NCI-H146 (cell line): ENCODE measurements at regions not wholly inside any gene's neighbourhood (a gene's known extent, or its start where the extent isn't known, plus 50 kb on each side); places are given as distances from the start of the nearest gene placed in this dataset.
"Not testable (repeated sequence)": the region's sequence is repeated elsewhere in the genome, so short reads cannot be mapped to it uniquely, and the experiment has no call there.

Experiments used
- DNase-seq: peaks from one replicate; lab custom pipeline; 2025; lab: John Stamatoyannopoulos, UW

DNA sequence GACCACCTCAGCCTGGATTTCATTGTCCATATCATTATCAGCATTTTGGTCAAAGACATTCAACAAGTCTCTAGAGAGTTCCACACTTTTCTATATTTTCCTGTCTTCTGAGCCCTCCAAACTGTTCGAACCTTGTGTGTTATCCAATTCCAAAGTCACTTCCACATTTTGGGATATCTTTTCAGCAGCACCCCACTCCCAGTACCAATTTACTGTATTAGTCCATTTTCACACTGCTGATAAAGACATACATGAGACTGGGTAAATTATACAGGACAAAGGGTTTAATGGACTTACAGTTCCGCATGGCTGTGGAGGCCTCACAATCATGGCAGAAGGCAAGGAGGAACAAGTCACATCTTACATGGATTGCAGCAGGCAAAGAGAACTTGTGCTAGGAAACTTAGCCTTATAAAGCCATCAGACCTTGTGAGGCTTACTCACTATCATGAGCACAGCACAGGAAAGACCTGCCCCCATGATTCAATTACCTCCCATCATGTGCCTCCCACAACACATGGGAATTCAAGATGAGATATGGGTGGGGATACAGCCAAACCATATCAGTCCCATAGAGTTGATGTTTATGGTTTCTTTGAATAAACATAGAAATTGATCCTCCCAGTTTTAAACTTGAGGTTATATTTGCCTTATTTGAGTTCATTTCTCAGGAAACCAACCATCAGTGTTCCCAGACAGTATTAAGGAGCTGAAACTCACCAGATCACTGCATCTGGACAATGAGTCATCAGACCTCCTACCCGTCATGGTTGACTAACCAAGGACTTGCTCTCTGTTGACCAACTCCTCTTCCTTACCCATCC lies 322.7 kb upstream of the DUSP10 start:
- no peak for DNase-seq

GRCh38 chr1:222062640-222063039 lies 320.8 kb upstream of the DUSP10 start:
- DNase-seq = no peak

- DNase-seq = no peak
Measured at GRCh38 chr1:222061711-222062359, 319.9 kb upstream of the DUSP10 start.

DNA sequence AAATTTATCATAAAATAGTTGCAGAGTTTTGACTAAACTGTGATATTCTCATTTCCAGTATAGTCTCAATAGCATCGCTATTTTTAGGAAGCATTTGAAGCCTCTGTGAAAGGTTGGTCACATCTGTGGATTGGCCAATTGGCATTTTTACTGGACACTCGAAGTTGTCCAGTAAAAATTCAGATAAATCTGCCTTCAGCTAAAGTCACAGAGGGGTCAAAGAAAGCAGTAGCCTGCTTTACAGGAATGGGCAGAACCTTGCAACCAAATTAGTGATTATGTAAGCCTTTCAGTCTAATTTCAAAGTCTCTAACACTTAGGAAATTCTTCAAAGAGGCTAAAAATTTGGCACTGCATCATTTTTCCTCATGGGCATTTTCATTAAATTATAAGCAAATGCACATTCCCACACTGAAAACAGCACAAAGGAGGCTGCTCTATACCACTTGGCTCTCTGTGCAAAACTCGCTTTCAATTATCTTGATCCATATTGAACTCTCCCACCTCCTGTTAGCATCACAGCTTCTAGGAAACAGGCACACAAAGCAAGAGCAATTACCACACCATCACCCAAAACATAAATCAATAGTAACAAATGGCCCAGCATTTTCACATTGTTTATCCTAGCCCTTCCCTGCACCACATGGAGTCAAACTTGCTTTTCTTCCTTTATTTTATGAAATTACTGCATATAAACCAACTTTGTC lies 318.5 kb upstream of the DUSP10 start:
- peak; percentile 5 for DNase-seq

GRCh38 chr1:222058249-222058648 lies 316.4 kb upstream of the DUSP10 start:
- DNase-seq = no peak

GRCh38 chr1:222057162-222057561 lies 315.3 kb upstream of the DUSP10 start:
- no peak for DNase-seq

DNA sequence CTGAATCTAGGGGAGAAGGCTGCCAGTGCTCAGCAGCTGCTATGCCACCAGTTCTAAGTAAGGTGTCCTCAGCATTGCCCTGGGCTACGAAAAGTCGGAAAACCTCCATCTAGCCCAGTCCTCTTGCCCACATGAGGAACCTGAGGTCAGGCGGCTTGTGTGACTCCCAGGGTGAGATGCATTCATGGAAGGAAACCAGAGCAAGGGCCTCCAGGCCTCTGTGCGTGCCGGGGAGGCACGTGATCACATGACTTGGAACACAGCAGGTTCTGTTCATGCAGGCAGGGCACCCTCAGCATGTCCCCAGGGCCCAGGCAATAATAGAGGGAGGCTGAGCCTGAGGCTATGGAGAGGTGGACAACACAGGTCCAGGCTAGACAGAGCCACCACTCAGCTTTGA lies 312.5 kb upstream of the DUSP10 start:
- DNase-seq = no peak

GRCh38 chr1:222053790-222054294 lies 312.0 kb upstream of the DUSP10 start:
- no peak for DNase-seq

- DNase-seq = not testable (repeated sequence)
Measured at GRCh38 chr1:222051311-222051710, 309.4 kb upstream of the DUSP10 start.

DNA sequence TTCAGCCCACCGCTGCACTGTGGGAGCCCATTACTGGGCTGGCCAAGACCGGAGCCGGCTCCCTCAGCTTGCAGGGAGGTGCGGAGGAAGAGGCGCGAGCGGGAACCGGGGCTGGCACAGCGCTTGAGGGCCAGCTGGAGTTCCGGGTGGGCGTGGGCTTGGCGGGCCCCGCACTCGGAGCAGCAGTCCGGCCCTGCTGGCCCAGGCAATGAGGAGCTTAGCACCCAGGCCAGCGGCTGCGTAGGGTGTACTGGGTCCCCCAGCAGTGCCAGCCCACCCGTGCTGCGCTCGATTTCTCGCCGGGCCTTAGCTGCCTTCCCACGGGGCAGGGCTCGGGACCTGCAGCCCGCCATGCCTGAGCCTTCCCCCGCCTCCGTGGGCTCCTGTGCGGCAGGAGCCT lies 307.8 kb upstream of the DUSP10 start:
- not testable (repeated sequence) for DNase-seq

DNA sequence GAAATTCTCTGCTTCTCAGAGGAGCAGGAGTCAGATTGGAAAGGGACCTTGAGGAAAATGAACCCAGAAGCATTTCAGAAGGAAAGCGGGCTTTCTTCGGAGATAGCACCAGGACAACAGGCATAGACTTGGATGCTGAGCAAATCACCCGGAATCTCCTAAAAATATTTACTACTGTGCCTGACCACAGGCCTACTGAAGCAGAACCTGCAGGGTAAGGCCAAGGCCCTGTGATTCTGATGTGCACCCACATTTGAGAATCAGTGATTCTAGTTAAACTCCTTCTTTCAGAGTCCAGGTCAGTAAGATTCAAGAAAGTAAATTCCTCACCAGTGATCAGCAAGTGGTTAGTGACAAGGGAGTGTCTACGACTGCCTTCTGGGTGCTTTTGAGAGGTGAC lies 307.3 kb upstream of the DUSP10 start:
- no peak for DNase-seq

GRCh38 chr1:222048094-222048595 lies 306.3 kb upstream of the DUSP10 start:
- no peak for DNase-seq

DNA sequence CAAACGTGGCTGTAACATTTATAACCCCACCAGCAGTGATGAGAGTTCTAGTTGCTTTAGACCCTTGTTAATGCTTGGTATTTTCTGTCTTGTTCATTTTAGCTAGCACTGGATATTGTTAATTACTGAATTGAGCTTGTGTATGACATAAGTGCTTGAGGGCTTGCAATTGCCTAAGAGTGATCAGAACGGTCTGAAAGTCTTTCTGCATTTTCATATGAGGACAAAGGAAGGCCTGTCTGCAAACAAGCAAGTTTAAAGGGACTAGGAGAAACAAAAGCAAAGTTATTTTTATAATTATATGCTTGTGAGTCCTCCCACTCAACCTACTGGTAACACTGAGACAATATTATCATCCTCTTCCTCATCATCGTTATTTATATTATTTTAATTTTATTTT lies 305.5 kb upstream of the DUSP10 start:
- no peak for DNase-seq

DNA sequence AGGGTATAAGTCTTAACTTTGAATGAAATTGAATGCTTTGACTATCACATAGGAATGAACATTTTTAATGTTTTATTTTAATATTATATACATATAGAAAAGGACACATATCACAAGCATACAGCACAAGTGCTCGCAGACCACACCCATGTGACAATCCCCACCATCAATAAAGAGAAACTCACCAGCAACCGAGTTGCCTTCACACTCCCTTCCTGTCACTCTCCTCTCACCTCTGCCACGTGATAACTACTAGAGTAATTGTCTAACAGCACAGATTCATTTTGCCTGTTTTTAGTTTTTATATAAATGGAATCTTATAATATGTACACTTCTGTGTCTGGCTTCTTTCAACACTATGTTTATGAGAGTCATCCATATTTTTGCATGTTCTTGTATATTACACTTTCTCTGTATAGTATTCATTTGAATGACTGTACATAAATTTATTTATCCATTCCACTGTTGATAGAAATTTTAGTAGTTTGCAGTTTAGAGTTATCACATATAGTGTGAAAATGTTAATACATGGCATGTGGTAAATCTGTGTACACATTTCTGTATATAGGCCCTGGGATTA lies 304.9 kb upstream of the DUSP10 start:
- DNase-seq = no peak

GRCh38 chr1:222045786-222046185 lies 303.9 kb upstream of the DUSP10 start:
- DNase-seq = no peak

- DNase-seq = no peak
Measured at GRCh38 chr1:222045236-222045635, 303.3 kb upstream of the DUSP10 start.

DNA sequence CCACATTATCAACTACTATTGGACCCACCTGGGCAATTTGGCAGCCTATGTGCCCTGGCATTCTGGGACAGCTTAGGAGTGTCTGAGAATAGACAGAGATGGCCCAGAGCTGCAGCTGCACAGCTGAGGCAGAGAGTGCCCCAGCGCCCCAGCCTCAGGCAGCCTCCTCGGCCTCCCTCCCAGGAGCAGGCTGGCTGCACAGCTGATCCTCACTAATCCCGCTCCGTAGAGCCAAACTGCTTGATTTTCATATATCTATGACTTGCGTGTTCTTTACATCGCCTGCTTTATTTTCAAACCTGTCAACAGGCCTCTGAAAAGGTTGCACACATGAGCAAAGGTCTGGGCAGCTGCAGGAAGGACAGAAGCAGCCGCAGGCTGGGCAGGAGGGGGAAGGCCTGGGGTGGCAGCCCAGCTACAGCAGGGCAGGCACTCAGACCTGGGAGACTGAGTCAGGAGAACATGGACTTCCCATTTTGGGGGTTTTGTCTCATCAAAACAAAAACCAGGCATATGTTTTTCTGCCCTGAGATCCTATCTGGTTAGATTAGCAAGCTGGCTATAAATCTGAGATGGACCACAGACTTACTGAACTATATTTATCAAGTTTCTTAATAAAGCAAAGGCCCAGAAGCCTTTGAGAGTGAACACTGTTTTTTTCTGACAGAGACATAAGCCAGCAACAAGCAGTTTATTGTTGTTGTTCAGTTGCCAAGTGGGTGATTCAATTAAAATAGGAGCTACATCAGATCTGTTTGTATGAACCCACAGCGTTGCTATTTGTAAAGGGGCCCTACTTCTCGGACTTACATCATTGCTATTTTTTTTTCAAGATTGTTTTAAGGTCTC lies 301.8 kb upstream of the DUSP10 start:
- DNase-seq = no peak

DNA sequence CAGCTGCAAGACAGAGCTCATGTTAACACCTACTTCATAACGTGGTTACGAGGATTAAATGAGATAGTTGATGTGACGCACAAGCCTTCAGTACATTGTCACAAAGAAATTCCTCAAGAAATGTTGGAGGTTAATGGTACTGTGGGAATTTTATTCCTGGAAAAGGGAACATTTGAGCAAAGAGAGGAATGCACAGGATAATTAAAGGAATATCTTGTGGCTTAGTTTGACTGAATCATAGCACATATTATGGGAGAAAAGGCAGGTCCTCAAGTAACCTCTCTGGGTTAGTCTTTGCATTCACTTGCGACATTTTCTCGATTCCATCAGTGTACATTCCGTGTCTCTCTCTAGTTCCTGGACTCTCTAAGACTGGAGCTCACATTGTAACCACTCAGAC lies 300.2 kb upstream of the DUSP10 start:
- no peak for DNase-seq

GRCh38 chr1:222040955-222041354 lies 299.1 kb upstream of the DUSP10 start:
- no peak for DNase-seq

GRCh38 chr1:222040121-222040805 lies 298.4 kb upstream of the DUSP10 start:
- no peak for DNase-seq

GRCh38 chr1:222038971-222039370 lies 297.1 kb upstream of the DUSP10 start:
- DNase-seq = no peak
